H1 (cell line): ENCODE measurements at regions not wholly inside any gene's neighbourhood (a gene's known extent, or its start where the extent isn't known, plus 50 kb on each side); places are given as distances from the start of the nearest gene placed in this dataset.
"Not testable (repeated sequence)": the region's sequence is repeated elsewhere in the genome, so short reads cannot be mapped to it uniquely, and the experiment has no call there.

Source experiments
- CTCF ChIA-PET: fragments of 300-600 bp; sonication (Branson Sonifier 250); formaldehyde crosslinking; loops from one replicate; lab custom pipeline; 2021; ENCODE audit not compliant: partially characterized antibody; lab: Charles Lee
- POLR2A ChIA-PET: fragments of 300-600 bp; sonication (Branson Sonifier 250); formaldehyde crosslinking; loops from one replicate; lab custom pipeline; 2021; ENCODE audit warnings: inconsistent platforms; ENCODE audit not compliant: partially characterized antibody; lab: Charles Lee
- DNase-seq, 2 experiments: peaks; one replicate each; pipeline versions ENCODE4 v3.0.0 to v3.0.0-alpha.2; 2010 to 2022; ENCODE audit warnings: low spot score in 2 of 2, low read depth in 1 of 2, mixed read lengths in 1 of 2
- FAIRE-seq: peaks from 2 replicates; lab custom pipeline; 2011; peaks lifted over from hg19 to GRCh38; lab: Jason Lieb, UNC
- H2AFZ ChIP-seq: 2 replicates; pipeline ENCODE4 v1.8.1; 2012; ENCODE audit warnings: low read length, inconsistent platforms
- H2AK5ac ChIP-seq: 2 replicates; pipeline ENCODE4 v1.6.1; 2013; ENCODE audit warnings: low read depth, low read length
- H2BK120ac ChIP-seq: replicated peaks from 2 replicates; pipeline ENCODE3; 2013; ENCODE audit warnings: low read depth, low read length, inconsistent platforms
- H2BK12ac ChIP-seq: 2 replicates; pipeline ENCODE4 v1.6.1; 2013; ENCODE audit warnings: low read depth, low read length
- H2BK15ac ChIP-seq: 2 replicates; pipeline ENCODE4 v1.6.1; 2013; ENCODE audit warnings: low read length
- H2BK20ac ChIP-seq: 2 replicates; pipeline ENCODE4 v1.6.1; 2013; ENCODE audit warnings: low read length
- H2BK5ac ChIP-seq: 2 replicates; pipeline ENCODE4 v1.6.1; 2013; ENCODE audit warnings: low read depth, low read length
- H3K14ac ChIP-seq: 2 replicates; pipeline ENCODE4 v1.6.1; 2013; ENCODE audit warnings: inconsistent platforms; ENCODE audit not compliant: insufficient read length
- H3K18ac ChIP-seq: 2 replicates; pipeline ENCODE4 v1.6.1; 2013; ENCODE audit warnings: low read length; ENCODE audit errors: extremely low read depth
- H3K23ac ChIP-seq: 2 replicates; pipeline ENCODE4 v1.6.1; 2013; ENCODE audit warnings: inconsistent platforms; ENCODE audit not compliant: insufficient read length
- H3K23me2 ChIP-seq: 2 replicates; pipeline ENCODE4 v1.6.1; 2013; ENCODE audit warnings: low read depth, low read length
- H3K27ac ChIP-seq: 2 replicates; pipeline ENCODE4 v1.6.1; 2011; ENCODE audit warnings: low read depth, low read length, inconsistent platforms
- H3K27me3 ChIP-seq, 4 experiments: replicated peaks in 1 of 4; 1 replicate in 1 of 4; 2 replicates in 3 of 4; pipeline versions ENCODE4 v1.6.1 to v1.8.1; 2011 to 2013; ENCODE audit warnings: low read length in 3 of 4, mild to moderate bottlenecking in 3 of 4, inconsistent platforms in 2 of 4, mixed read lengths in 2 of 4, moderate library complexity in 1 of 4; ENCODE audit not compliant: control insufficient read depth in 3 of 4, insufficient read depth in 3 of 4; ENCODE audit errors: extremely low read depth in 1 of 4
- H3K36me3 ChIP-seq, 4 experiments: 2 replicates each; pipeline versions ENCODE4 v1.6.1 to v1.8.1; 2011 to 2013; ENCODE audit warnings: mild to moderate bottlenecking in 4 of 4, low read length in 3 of 4, moderate library complexity in 2 of 4, control low read depth in 1 of 4, inconsistent platforms in 1 of 4; ENCODE audit not compliant: insufficient read depth in 4 of 4, control insufficient read depth in 2 of 4
- H3K4ac ChIP-seq: replicated peaks from 2 replicates; pipeline ENCODE3; 2013; ENCODE audit warnings: low read length, low read depth, mixed read lengths, inconsistent platforms; ENCODE audit not compliant: insufficient read length
- H3K4me1 ChIP-seq, 4 experiments: replicated peaks in 1 of 4; 1 replicate in 1 of 4; 2 replicates in 3 of 4; pipeline versions ENCODE4 v1.6.1 to v1.8.1; 2011 to 2013; ENCODE audit warnings: low read length in 3 of 4, inconsistent platforms in 2 of 4, mixed read lengths in 1 of 4; ENCODE audit not compliant: insufficient read depth in 4 of 4, control insufficient read depth in 3 of 4
- H3K4me2 ChIP-seq, 2 experiments: 2 replicates each; pipeline versions ENCODE4 v1.6.1 to v1.8.1; 2011 to 2013; ENCODE audit warnings: low read depth in 2 of 2, low read length in 2 of 2, control low read depth in 1 of 2, inconsistent platforms in 1 of 2, mild to moderate bottlenecking in 1 of 2; ENCODE audit not compliant: insufficient read depth in 1 of 2
- H3K4me3 ChIP-seq, 4 experiments: fragments of 200-600, 300-600 bp in 1 of 4; sonication (generic), shearing (Covaris generic), sonication (Bioruptor Twin) in 1 of 4; 2 replicates each; pipeline versions ENCODE4 v1.5.1 to v1.8.1; 2011 to 2016; ENCODE audit warnings: low read length in 4 of 4, low read depth in 3 of 4, control low read depth in 2 of 4, inconsistent platforms in 2 of 4, mild to moderate bottlenecking in 2 of 4, mixed read lengths in 1 of 4, moderate library complexity in 1 of 4; ENCODE audit not compliant: insufficient read depth in 2 of 4; ENCODE audit errors: extremely low read depth in 1 of 4
- H3K56ac ChIP-seq: replicated peaks from 2 replicates; pipeline ENCODE3; 2013; ENCODE audit warnings: low read depth, mild to moderate bottlenecking, mixed read lengths, low read length, inconsistent platforms; ENCODE audit not compliant: insufficient read length
- H3K79me1 ChIP-seq: 2 replicates; pipeline ENCODE4 v1.6.1; 2013; ENCODE audit warnings: low read depth, low read length, control low read depth
- H3K79me2 ChIP-seq, 2 experiments: 2 replicates each; pipeline versions ENCODE4 v1.6.1 to v1.8.1; 2012 to 2013; ENCODE audit warnings: low read length in 2 of 2, mild to moderate bottlenecking in 2 of 2, inconsistent platforms in 1 of 2; ENCODE audit not compliant: insufficient read depth in 2 of 2, control insufficient read depth in 1 of 2
- H3K9ac ChIP-seq, 4 experiments: replicated peaks in 1 of 4; 1 replicate in 1 of 4; 2 replicates in 3 of 4; pipeline versions ENCODE4 v1.6.1 to v1.8.1; 2011 to 2013; ENCODE audit warnings: low read depth in 3 of 4, low read length in 3 of 4, control low read depth in 2 of 4, mild to moderate bottlenecking in 2 of 4, moderate library complexity in 2 of 4, inconsistent platforms in 1 of 4; ENCODE audit errors: extremely low read depth in 1 of 4
- H3K9me3 ChIP-seq, 2 experiments: 2 replicates each; pipeline versions ENCODE4 v1.6.1 to v1.8.1; 2012 to 2013; ENCODE audit warnings: mild to moderate bottlenecking in 2 of 2, moderate library complexity in 2 of 2, control low read depth in 1 of 2, inconsistent platforms in 1 of 2, low read depth in 1 of 2, low read length in 1 of 2, mixed read lengths in 1 of 2; ENCODE audit not compliant: insufficient read depth in 2 of 2
- H4K20me1 ChIP-seq, 2 experiments: replicated peaks in 1 of 2; 2 replicates each; pipeline versions ENCODE3 to v1.8.1; 2011 to 2013; ENCODE audit warnings: inconsistent platforms in 2 of 2, low read length in 2 of 2, mild to moderate bottlenecking in 1 of 2; ENCODE audit not compliant: insufficient read depth in 2 of 2, control insufficient read depth in 1 of 2
- H4K5ac ChIP-seq: 2 replicates; pipeline ENCODE4 v1.6.1; 2013; ENCODE audit warnings: low read length, low read depth, mixed read lengths, inconsistent platforms; ENCODE audit not compliant: insufficient read length
- H4K8ac ChIP-seq: 2 replicates; pipeline ENCODE4 v1.8.0; 2013; ENCODE audit warnings: mild to moderate bottlenecking, moderate library complexity, low read length, inconsistent platforms; ENCODE audit not compliant: insufficient read depth; ENCODE audit errors: extremely low read depth
- H4K91ac ChIP-seq: replicated peaks from 2 replicates; pipeline ENCODE3; 2013; ENCODE audit warnings: low read length, mixed read lengths, inconsistent platforms; ENCODE audit not compliant: insufficient read length
- WGBS, 2 experiments: shearing (Covaris generic) in 1 of 2; methylation state at CpG; one replicate each; pipeline versions ENCODE4 v1.1.6 to v1.1.7; 2013 to 2015; ENCODE audit warnings: low lambda C conversion rate in 2 of 2, mixed read lengths in 2 of 2, inconsistent platforms in 1 of 2, low coverage in 1 of 2, missing lambda C conversion rate in 1 of 2; ENCODE audit not compliant: insufficient replicate concordance in 2 of 2, insufficient coverage in 1 of 2, insufficient read length in 1 of 2; ENCODE audit errors: extremely low coverage in 1 of 2, missing lambda C conversion rate in 1 of 2; 5-methylcytosine and 5-hydroxymethylcytosine counted together

- WGBS, 2 experiments, result 88% methylated on average over 2 of the region's 2 CpGs; no CpG with 5 or more reads in 1 of the 2 experiments
Observed at GRCh38 chr20:54725266-54725665, 249.9 kb downstream of the DOK5 start.

More at GRCh38 chr20:54725266-54725665, 249.9 kb downstream of the DOK5 start:
- H3K36me3 ChIP-seq, H3K4ac ChIP-seq, H3K27ac ChIP-seq, H2BK5ac ChIP-seq, H3K79me1 ChIP-seq, H4K5ac ChIP-seq, H3K18ac ChIP-seq, H3K4me3 ChIP-seq, H2AK5ac ChIP-seq, H3K23ac ChIP-seq, H3K23me2 ChIP-seq, POLR2A ChIA-PET, H4K8ac ChIP-seq, H2BK12ac ChIP-seq, H3K4me1 ChIP-seq, H2BK15ac ChIP-seq, H3K14ac ChIP-seq, FAIRE-seq, H4K20me1 ChIP-seq, CTCF ChIA-PET, H3K27me3 ChIP-seq, H2AFZ ChIP-seq, DNase-seq, H2BK20ac ChIP-seq, H3K9ac ChIP-seq, H3K9me3 ChIP-seq, H2BK120ac ChIP-seq, H3K56ac ChIP-seq, H4K91ac ChIP-seq, H3K79me2 ChIP-seq, H3K4me2 ChIP-seq: not testable (repeated sequence)
